ENCODE measurements at regions not wholly inside any gene's neighbourhood (a gene's known extent, or its start where the extent isn't known, plus 50 kb on each side); places are given as distances from the start of the nearest gene placed in this dataset.

- ChIA-PET CTCF (ENCODE audit: unreplicated experiment) (no interaction called here), POLR2A (interaction anchor here (0.6 to 1.6 kb wide), 5 partner anchors 18 to 167 kb away, joined by 3 read pairs; no protein-coding TSS in a partner anchor)
- H3K79me2 ChIP-seq (ENCODE audit: insufficient read depth, low read depth, low read length): no peaks in the 10 kb centered on the region
These were observed 610.2 kb upstream of the NOX3 start for GRCh38 chr6:156065849-156066248.

DNA sequence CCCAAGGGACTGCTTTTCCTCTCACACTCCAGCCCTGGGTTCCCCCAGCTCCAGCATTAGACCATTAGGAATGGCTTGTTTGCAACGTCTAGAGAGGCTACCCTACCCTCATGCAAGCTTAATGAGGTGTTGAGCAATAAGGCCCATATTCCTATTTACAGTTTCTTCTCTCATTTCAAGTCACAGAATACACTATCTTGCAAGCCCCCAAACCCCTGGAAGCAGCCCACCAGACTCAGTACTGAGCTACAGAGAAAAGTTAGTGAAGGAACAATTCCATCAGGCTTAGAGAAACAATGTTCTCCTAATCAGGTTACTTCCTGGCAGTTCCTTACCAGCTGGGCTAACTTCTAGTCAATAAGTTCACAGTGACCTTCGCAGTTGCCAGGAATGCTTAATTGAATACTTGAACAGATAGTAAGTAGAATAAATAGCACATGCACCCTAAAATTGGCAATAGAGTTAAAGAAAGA is 606.5 kb upstream of the NOX3 start:
- no peak overlapping the region for H2AFZ ChIP-seq (ENCODE audit: low read length)
- H3K4me1 ChIP-seq (ENCODE audit: insufficient read depth, low read length, poor library complexity, severe bottlenecking): no peaks in the 10 kb centered on the region
- DNase-seq (ENCODE audit: low spot score): no peak
- H3K9me3 ChIP-seq (ENCODE audit: low read length): no peaks in the 10 kb centered on the region
- ChIA-PET CTCF (ENCODE audit: unreplicated experiment) (no interaction called here), POLR2A (no interaction called here)
- no peaks in the 10 kb centered on the region for H3K9me2 ChIP-seq (ENCODE audit: insufficient read depth, low read length)
- no TSS peak for BruUV-seq (replicated peaks)
- H4K20me1 ChIP-seq (ENCODE audit: insufficient read depth, low read length): no peaks in the 10 kb centered on the region
- H3K4me2 ChIP-seq (ENCODE audit: low read length): no peak overlapping the region
- no peaks in the 10 kb centered on the region for H3K36me3 ChIP-seq (ENCODE audit: insufficient read depth, low read length)
- no peak overlapping the region for H3K27ac ChIP-seq (ENCODE audit: low read depth, low read length, poor library complexity, severe bottlenecking)
- no peak overlapping the region for H3K4me3 ChIP-seq (ENCODE audit: low read depth, low read length, poor library complexity, severe bottlenecking)
- TF ChIP-seq EZH2phosphoT487 (IDR thresholded peaks at IDR 0.05; ENCODE audit: borderline replicate concordance, low read depth, low read length): no peak
- TF ChIP-seq CTCF (conservative IDR thresholded peaks at IDR 0.05; ENCODE audit: low read length): no peak
- intact Hi-C loops (cut with micrococcal nuclease; ENCODE audit: unreplicated experiment): no loop called here
- no peaks in the 10 kb centered on the region for H3K79me2 ChIP-seq (ENCODE audit: insufficient read depth, low read depth, low read length)

More at GRCh38 chr6:156065849-156066248, 610.2 kb upstream of the NOX3 start:
- DNase-seq (ENCODE audit: low spot score): no peak
- H3K9me2 ChIP-seq (ENCODE audit: insufficient read depth, low read length): no peaks in the 10 kb centered on the region
- BruUV-seq (replicated peaks): no TSS peak
- no peaks in the 10 kb centered on the region for H3K36me3 ChIP-seq (ENCODE audit: insufficient read depth, low read length)
- no peak overlapping the region for H3K4me2 ChIP-seq (ENCODE audit: low read length)
- H3K4me3 ChIP-seq (ENCODE audit: low read depth, low read length, poor library complexity, severe bottlenecking): no peak overlapping the region
- H4K20me1 ChIP-seq (ENCODE audit: insufficient read depth, low read length): no peaks in the 10 kb centered on the region
- intact Hi-C loops (cut with micrococcal nuclease; ENCODE audit: unreplicated experiment): no loop called here
- H3K27ac ChIP-seq (ENCODE audit: low read depth, low read length, poor library complexity, severe bottlenecking): no peak overlapping the region
- TF ChIP-seq EZH2phosphoT487 (IDR thresholded peaks at IDR 0.05; ENCODE audit: borderline replicate concordance, low read depth, low read length): no peak
- TF ChIP-seq CTCF (conservative IDR thresholded peaks at IDR 0.05; ENCODE audit: low read length): no peak
- H2AFZ ChIP-seq (ENCODE audit: low read length): no peak overlapping the region
- H3K4me1 ChIP-seq (ENCODE audit: insufficient read depth, low read length, poor library complexity, severe bottlenecking): no peaks in the 10 kb centered on the region
- H3K9me3 ChIP-seq (ENCODE audit: low read length): no peaks in the 10 kb centered on the region

DNA sequence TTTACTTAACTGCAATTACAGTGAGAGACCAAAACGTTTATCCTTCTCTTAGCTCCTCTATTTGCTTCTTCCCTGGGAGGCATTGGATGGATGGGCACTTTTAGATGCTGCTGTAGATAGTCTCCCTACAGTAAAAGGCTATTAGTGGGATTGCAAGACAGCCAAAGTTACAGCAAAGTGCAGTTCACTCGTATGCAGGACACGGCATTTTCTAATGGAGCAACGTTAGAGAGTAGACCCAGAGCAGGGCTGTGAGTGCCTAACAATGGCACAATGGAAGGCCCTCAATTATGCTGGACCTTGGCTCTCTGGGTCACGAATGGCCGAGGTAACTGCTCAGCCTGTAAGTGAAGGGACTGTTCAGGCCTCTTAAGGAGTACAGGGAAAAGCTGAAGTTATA is 605.8 kb upstream of the NOX3 start:
- peaks cover under 1% of the 10 kb centered on the region; the same call in 1 of the 2 replicates for H3K9me3 ChIP-seq (ENCODE audit: low read length)
- no peak for DNase-seq (ENCODE audit: low spot score)
- no peaks in the 10 kb centered on the region for H3K36me3 ChIP-seq (ENCODE audit: insufficient read depth, low read length)
- ChIA-PET CTCF (ENCODE audit: unreplicated experiment) (no interaction called here), POLR2A (no interaction called here)
- intact Hi-C loops (cut with micrococcal nuclease; ENCODE audit: unreplicated experiment): no loop called here
- no peak overlapping the region for H3K4me3 ChIP-seq (ENCODE audit: low read depth, low read length, poor library complexity, severe bottlenecking)
- no TSS peak for BruUV-seq (replicated peaks)
- no peaks in the 10 kb centered on the region for H4K20me1 ChIP-seq (ENCODE audit: insufficient read depth, low read length)
- TF ChIP-seq EZH2phosphoT487 (IDR thresholded peaks at IDR 0.05; ENCODE audit: borderline replicate concordance, low read depth, low read length) (no peak), CTCF (conservative IDR thresholded peaks at IDR 0.05; ENCODE audit: low read length) (no peak)
- H3K27ac ChIP-seq (ENCODE audit: low read depth, low read length, poor library complexity, severe bottlenecking): no peak overlapping the region
- H3K4me2 ChIP-seq (ENCODE audit: low read length): no peak overlapping the region
- H3K4me1 ChIP-seq (ENCODE audit: insufficient read depth, low read length, poor library complexity, severe bottlenecking): no peaks in the 10 kb centered on the region
- no peaks in the 10 kb centered on the region for H3K9me2 ChIP-seq (ENCODE audit: insufficient read depth, low read length)
- no peaks in the 10 kb centered on the region for H3K79me2 ChIP-seq (ENCODE audit: insufficient read depth, low read depth, low read length)
- H2AFZ ChIP-seq (ENCODE audit: low read length): no peak overlapping the region

Data from OCI-LY7 (cell line).